ENCODE measurements at regions not wholly inside any gene's neighbourhood (a gene's known extent, or its start where the extent isn't known, plus 50 kb on each side); places are given as distances from the start of the nearest gene placed in this dataset.

GRCh38 chr5:125149527-125149926 lies 403.1 kb upstream of the ZNF608 start:
- TF ChIP-seq CTCF (IDR thresholded peaks at IDR 0.05; ENCODE audit: insufficient read depth, low read depth, low read length) = no peak
- peak; percentile 85 for DNase-seq (ENCODE audit: low read depth)
- no peak overlapping the region for H3K4me3 ChIP-seq (ENCODE audit: low read depth, low read length)

- no peak for TF ChIP-seq CTCF (IDR thresholded peaks at IDR 0.05; ENCODE audit: insufficient read depth, low read depth, low read length)
- H3K4me3 ChIP-seq (ENCODE audit: low read depth, low read length) = no peak overlapping the region
- no peak for DNase-seq (ENCODE audit: low read depth)
These were observed 403.7 kb upstream of the ZNF608 start for GRCh38 chr5:125150041-125150669.

- TF ChIP-seq CTCF (IDR thresholded peaks at IDR 0.05; ENCODE audit: insufficient read depth, low read depth, low read length) = no peak
- H3K4me3 ChIP-seq (ENCODE audit: low read depth, low read length) = no peak overlapping the region
- DNase-seq (ENCODE audit: low read depth) = no peak
These were observed 404.9 kb upstream of the ZNF608 start for GRCh38 chr5:125151150-125151900.

- H3K4me3 ChIP-seq (ENCODE audit: low read depth, low read length) = no peak overlapping the region
- TF ChIP-seq CTCF (IDR thresholded peaks at IDR 0.05; ENCODE audit: insufficient read depth, low read depth, low read length) = no peak
These were observed 405.6 kb upstream of the ZNF608 start for GRCh38 chr5:125152044-125152443.

GRCh38 chr5:125152461-125153189 lies 406.2 kb upstream of the ZNF608 start:
- no peak for DNase-seq (ENCODE audit: low read depth)

More at GRCh38 chr5:125152044-125152443, 405.6 kb upstream of the ZNF608 start:
- DNase-seq (ENCODE audit: low read depth) = no peak

GRCh38 chr5:125153231-125153630 lies 406.8 kb upstream of the ZNF608 start:
- no peak overlapping the region for H3K4me3 ChIP-seq (ENCODE audit: low read depth, low read length)
- DNase-seq (ENCODE audit: low read depth) = peak; percentile 18
- no peak for TF ChIP-seq CTCF (IDR thresholded peaks at IDR 0.05; ENCODE audit: insufficient read depth, low read depth, low read length)

More at GRCh38 chr5:125152461-125153189, 406.2 kb upstream of the ZNF608 start:
- TF ChIP-seq CTCF (IDR thresholded peaks at IDR 0.05; ENCODE audit: insufficient read depth, low read depth, low read length) = no peak
- no peak overlapping the region for H3K4me3 ChIP-seq (ENCODE audit: low read depth, low read length)

Data from fibroblast of villous mesenchyme (primary cell).